Esophagus muscularis mucosa (tissue), 3 donors: ENCODE measurements at regions not wholly inside any gene's neighbourhood (a gene's known extent, or its start where the extent isn't known, plus 50 kb on each side); places are given as distances from the start of the nearest gene placed in this dataset.

Source experiments
- EP300 ChIP-seq: sonication (generic); formaldehyde crosslinking; IDR thresholded peaks from one replicate; pipeline ENCODE4 v1.6.1; 2017; ENCODE audit warnings: antibody characterized with exemption
- TF ChIP-seq, protein P1 (sequence below), 3 experiments: fragments of 200-600 bp in 2 of 3; fragments of 450-650 bp in 1 of 3; sonication (generic) in 2 of 3; IDR thresholded peaks; one replicate each; pipeline ENCODE4 v1.5.1; 2017 to 2019; ENCODE audit warnings: antibody characterized with exemption in 3 of 3, mild to moderate bottlenecking in 2 of 3, moderate library complexity in 1 of 3

DNA sequence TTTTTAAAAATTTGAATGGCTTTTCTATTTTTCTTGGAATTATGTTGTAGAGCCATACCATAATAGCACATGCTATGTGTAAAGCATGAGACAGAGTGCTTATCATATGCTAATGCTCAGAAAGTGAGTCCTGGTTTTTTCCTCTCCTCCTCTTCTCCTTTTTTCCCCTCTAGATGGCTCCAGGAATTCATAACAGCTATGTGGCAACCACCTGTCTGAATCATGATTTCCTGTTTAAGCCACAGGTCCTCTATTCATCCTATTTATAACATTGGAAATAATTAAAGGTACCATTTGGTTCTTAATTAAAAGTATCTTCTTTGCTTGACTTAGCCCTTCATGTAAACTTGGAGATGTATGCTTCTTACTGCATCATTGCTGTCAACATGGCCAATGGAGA lies 260.0 kb upstream of the MAP3K7 start:
- TF ChIP-seq, protein P1, sequence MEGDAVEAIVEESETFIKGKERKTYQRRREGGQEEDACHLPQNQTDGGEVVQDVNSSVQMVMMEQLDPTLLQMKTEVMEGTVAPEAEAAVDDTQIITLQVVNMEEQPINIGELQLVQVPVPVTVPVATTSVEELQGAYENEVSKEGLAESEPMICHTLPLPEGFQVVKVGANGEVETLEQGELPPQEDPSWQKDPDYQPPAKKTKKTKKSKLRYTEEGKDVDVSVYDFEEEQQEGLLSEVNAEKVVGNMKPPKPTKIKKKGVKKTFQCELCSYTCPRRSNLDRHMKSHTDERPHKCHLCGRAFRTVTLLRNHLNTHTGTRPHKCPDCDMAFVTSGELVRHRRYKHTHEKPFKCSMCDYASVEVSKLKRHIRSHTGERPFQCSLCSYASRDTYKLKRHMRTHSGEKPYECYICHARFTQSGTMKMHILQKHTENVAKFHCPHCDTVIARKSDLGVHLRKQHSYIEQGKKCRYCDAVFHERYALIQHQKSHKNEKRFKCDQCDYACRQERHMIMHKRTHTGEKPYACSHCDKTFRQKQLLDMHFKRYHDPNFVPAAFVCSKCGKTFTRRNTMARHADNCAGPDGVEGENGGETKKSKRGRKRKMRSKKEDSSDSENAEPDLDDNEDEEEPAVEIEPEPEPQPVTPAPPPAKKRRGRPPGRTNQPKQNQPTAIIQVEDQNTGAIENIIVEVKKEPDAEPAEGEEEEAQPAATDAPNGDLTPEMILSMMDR (IDR thresholded peaks at IDR 0.05), result no peak
- TF ChIP-seq EP300, result no peak
